ENCODE measurements at regions not wholly inside any gene's neighbourhood (a gene's known extent, or its start where the extent isn't known, plus 50 kb on each side); places are given as distances from the start of the nearest gene placed in this dataset.

DNA sequence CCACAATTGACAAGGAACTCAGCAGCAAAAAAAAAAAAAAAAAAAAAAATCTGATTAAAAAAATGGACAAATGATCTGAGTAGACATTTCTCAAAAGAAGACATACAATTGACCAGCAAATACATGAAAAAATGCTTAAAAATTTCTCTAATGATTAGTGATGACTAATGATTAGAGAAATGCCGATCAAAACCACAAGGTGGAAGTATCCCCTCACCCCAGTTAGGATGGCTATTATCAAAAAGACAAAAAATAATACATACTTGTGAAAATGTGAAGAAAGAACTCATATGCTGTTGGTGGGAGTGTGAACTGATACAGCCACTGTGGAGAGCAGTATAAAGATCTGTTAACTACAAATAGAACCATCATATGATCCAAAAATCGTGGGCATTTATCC is 245.3 kb downstream of the OSTF1 start:
- no peak overlapping the region for H3K9ac ChIP-seq (ENCODE audit: low read depth in 1 of 2, low read length in 2 of 2)
- no peaks in the 10 kb centered on the region for H3K4me1 ChIP-seq (ENCODE audit: control insufficient read depth in 4 of 4, insufficient read depth in 4 of 4, low read length in 3 of 4)
- no peak overlapping the region for H3K4me3 ChIP-seq (ENCODE audit: low read depth in 1 of 3, low read length in 3 of 3)
- H3K36me3 ChIP-seq (ENCODE audit: control insufficient read depth in 4 of 4, insufficient read depth in 3 of 4, low read depth in 1 of 4, low read length in 3 of 4): no peaks in the 10 kb centered on the region
- DNase-seq (ENCODE audit: low spot score): no peak
- H3K9me3 ChIP-seq (ENCODE audit: control insufficient read depth in 4 of 4, low read length in 3 of 4): peaks cover 0 to 6% (median 0%) of the 10 kb centered on the region in 4 donors
- H3K27me3 ChIP-seq (ENCODE audit: control insufficient read depth in 4 of 4, insufficient read depth in 4 of 4, low read length in 3 of 4): no peaks in the 10 kb centered on the region
- 55% methylated on average over 2 of the region's 2 CpGs for WGBS
- no peak for TF ChIP-seq FOXA2 (IDR thresholded peaks at IDR 0.05)
- TF ChIP-seq, protein P1, sequence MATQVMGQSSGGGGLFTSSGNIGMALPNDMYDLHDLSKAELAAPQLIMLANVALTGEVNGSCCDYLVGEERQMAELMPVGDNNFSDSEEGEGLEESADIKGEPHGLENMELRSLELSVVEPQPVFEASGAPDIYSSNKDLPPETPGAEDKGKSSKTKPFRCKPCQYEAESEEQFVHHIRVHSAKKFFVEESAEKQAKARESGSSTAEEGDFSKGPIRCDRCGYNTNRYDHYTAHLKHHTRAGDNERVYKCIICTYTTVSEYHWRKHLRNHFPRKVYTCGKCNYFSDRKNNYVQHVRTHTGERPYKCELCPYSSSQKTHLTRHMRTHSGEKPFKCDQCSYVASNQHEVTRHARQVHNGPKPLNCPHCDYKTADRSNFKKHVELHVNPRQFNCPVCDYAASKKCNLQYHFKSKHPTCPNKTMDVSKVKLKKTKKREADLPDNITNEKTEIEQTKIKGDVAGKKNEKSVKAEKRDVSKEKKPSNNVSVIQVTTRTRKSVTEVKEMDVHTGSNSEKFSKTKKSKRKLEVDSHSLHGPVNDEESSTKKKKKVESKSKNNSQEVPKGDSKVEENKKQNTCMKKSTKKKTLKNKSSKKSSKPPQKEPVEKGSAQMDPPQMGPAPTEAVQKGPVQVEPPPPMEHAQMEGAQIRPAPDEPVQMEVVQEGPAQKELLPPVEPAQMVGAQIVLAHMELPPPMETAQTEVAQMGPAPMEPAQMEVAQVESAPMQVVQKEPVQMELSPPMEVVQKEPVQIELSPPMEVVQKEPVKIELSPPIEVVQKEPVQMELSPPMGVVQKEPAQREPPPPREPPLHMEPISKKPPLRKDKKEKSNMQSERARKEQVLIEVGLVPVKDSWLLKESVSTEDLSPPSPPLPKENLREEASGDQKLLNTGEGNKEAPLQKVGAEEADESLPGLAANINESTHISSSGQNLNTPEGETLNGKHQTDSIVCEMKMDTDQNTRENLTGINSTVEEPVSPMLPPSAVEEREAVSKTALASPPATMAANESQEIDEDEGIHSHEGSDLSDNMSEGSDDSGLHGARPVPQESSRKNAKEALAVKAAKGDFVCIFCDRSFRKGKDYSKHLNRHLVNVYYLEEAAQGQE (IDR thresholded peaks at IDR 0.05): no peak
- peak; percentile 17 to 47 for TF ChIP-seq RAD21 (IDR thresholded peaks at IDR 0.05)
- H3K27ac ChIP-seq (ENCODE audit: low read depth in 1 of 2, low read length in 2 of 2): no peak overlapping the region

DNA sequence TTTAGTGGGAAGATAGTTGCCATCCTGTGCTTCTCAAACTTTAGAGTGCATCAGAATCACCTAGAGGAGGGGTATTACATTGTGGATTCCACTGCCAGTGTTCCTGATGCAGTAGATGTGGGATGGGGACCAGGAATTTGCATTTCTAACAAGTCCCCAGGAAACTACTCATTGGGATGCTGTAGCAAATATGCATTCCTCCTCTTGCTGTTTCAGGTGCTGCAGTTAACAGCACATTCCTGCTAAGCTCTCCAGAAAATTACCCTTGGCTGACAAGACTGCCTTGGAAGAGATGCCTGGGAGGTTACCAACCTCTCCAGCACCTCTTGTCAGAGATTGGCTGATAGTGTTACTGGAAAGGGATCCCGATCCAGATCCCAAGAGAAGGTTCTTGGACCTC is 270.5 kb downstream of the OSTF1 start:
- H3K27ac ChIP-seq (ENCODE audit: low read depth in 1 of 2, low read length in 2 of 2): no peak overlapping the region
- no peak overlapping the region for H3K9ac ChIP-seq (ENCODE audit: low read depth in 1 of 2, low read length in 2 of 2)
- no peak overlapping the region for H3K4me3 ChIP-seq (ENCODE audit: low read depth in 1 of 3, low read length in 3 of 3)
- H3K36me3 ChIP-seq (ENCODE audit: control insufficient read depth in 4 of 4, insufficient read depth in 3 of 4, low read depth in 1 of 4, low read length in 3 of 4): no peaks in the 10 kb centered on the region
- WGBS: 79% methylated on average over 1 of the region's 1 CpG
- H3K4me1 ChIP-seq (ENCODE audit: control insufficient read depth in 4 of 4, insufficient read depth in 4 of 4, low read length in 3 of 4): no peaks in the 10 kb centered on the region
- TF ChIP-seq, protein P2, sequence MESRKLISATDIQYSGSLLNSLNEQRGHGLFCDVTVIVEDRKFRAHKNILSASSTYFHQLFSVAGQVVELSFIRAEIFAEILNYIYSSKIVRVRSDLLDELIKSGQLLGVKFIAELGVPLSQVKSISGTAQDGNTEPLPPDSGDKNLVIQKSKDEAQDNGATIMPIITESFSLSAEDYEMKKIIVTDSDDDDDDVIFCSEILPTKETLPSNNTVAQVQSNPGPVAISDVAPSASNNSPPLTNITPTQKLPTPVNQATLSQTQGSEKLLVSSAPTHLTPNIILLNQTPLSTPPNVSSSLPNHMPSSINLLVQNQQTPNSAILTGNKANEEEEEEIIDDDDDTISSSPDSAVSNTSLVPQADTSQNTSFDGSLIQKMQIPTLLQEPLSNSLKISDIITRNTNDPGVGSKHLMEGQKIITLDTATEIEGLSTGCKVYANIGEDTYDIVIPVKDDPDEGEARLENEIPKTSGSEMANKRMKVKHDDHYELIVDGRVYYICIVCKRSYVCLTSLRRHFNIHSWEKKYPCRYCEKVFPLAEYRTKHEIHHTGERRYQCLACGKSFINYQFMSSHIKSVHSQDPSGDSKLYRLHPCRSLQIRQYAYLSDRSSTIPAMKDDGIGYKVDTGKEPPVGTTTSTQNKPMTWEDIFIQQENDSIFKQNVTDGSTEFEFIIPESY (IDR thresholded peaks at IDR 0.05): no peak
- TF ChIP-seq, protein P1 (IDR thresholded peaks at IDR 0.05): no peak
- TF ChIP-seq HNF4G (IDR thresholded peaks at IDR 0.05) (no peak), TAF1 (conservative IDR thresholded peaks at IDR 0.05) (no peak), FOXA2 (IDR thresholded peaks at IDR 0.05) (no peak), EGR1 (IDR thresholded peaks at IDR 0.05; ENCODE audit: low read depth in 2 of 2) (no peak), RXRA (IDR thresholded peaks at IDR 0.05) (no peak), FOXA1 (IDR thresholded peaks at IDR 0.05) (no peak), YY1 (IDR thresholded peaks at IDR 0.05) (no peak), SP1 (IDR thresholded peaks at IDR 0.05) (no peak), JUND (IDR thresholded peaks at IDR 0.05) (no peak), HNF4A (conservative IDR thresholded peaks at IDR 0.05) (no peak), NR2F2 (IDR thresholded peaks at IDR 0.05) (no peak)
- TF ChIP-seq, protein P3, sequence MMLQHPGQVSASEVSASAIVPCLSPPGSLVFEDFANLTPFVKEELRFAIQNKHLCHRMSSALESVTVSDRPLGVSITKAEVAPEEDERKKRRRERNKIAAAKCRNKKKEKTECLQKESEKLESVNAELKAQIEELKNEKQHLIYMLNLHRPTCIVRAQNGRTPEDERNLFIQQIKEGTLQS (IDR thresholded peaks at IDR 0.05): no peak
- TF ChIP-seq, protein P4, sequence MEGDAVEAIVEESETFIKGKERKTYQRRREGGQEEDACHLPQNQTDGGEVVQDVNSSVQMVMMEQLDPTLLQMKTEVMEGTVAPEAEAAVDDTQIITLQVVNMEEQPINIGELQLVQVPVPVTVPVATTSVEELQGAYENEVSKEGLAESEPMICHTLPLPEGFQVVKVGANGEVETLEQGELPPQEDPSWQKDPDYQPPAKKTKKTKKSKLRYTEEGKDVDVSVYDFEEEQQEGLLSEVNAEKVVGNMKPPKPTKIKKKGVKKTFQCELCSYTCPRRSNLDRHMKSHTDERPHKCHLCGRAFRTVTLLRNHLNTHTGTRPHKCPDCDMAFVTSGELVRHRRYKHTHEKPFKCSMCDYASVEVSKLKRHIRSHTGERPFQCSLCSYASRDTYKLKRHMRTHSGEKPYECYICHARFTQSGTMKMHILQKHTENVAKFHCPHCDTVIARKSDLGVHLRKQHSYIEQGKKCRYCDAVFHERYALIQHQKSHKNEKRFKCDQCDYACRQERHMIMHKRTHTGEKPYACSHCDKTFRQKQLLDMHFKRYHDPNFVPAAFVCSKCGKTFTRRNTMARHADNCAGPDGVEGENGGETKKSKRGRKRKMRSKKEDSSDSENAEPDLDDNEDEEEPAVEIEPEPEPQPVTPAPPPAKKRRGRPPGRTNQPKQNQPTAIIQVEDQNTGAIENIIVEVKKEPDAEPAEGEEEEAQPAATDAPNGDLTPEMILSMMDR (IDR thresholded peaks at IDR 0.05; ENCODE audit: low read depth, low read length, missing input control): no peak
- no peak for DNase-seq (ENCODE audit: low spot score)
- H3K27me3 ChIP-seq (ENCODE audit: control insufficient read depth in 4 of 4, insufficient read depth in 4 of 4, low read length in 3 of 4): no peaks in the 10 kb centered on the region
- no peaks in the 10 kb centered on the region for H3K9me3 ChIP-seq (ENCODE audit: control insufficient read depth in 4 of 4, low read length in 3 of 4)

Data from liver (tissue), 8 donors.